Stimulated activated CD4-positive, alpha-beta T cell treated with anti-CD3 and anti-CD28 coated beads, Interleukin-1b, Interleukin-23, amount 100 ng/mL, for 4 hours (primary cell): ENCODE measurements at regions not wholly inside any gene's neighbourhood (a gene's known extent, or its start where the extent isn't known, plus 50 kb on each side); places are given as distances from the start of the nearest gene placed in this dataset.

Source experiments
- DNase-seq, 2 donors: peaks; one replicate each; pipeline ENCODE4 v3.0.0-alpha.2; 2020; ENCODE audit warnings: low read depth in 2 of 2

DNA sequence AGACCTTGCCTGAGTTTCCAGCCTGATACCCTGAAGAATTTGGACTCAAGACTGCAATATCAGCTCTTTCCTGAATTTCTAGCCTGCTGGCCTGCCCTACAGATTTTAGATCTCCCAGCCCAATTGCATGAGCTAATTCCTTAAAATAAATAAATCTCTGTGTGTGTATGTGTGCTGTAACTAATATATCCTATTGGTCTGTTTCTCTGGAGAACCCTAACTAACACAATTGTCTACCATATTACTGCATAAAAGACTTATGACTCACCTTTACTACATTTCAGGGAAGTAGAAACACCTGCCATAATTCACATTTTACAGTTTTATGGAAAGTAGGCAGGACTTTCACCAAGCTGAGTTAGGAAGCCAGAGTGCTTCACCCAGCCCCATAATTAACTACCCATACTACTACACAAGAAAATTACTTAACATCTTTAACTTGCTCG is 90.7 kb upstream of the BEND6 start:
- DNase-seq = no peak

DNA sequence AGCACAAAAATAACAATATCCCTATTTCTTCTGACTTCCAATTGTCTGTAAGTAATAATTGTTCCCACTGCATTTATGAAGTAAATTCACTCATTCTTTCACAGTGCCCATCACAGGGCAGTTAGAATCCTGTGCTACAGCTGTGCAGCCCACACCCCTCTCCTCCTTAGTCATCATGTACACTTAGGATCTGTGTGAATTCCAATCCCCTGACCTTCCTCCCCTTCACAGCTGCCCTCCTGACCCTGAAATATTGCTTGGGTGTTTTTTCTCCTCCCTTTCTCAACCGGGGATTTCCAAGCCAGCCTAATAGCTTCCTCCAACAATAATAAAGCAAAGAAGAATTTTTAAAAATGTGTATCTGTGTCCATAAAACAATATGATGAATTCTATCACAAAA is 91.5 kb upstream of the BEND6 start:
- DNase-seq = no peak

DNA sequence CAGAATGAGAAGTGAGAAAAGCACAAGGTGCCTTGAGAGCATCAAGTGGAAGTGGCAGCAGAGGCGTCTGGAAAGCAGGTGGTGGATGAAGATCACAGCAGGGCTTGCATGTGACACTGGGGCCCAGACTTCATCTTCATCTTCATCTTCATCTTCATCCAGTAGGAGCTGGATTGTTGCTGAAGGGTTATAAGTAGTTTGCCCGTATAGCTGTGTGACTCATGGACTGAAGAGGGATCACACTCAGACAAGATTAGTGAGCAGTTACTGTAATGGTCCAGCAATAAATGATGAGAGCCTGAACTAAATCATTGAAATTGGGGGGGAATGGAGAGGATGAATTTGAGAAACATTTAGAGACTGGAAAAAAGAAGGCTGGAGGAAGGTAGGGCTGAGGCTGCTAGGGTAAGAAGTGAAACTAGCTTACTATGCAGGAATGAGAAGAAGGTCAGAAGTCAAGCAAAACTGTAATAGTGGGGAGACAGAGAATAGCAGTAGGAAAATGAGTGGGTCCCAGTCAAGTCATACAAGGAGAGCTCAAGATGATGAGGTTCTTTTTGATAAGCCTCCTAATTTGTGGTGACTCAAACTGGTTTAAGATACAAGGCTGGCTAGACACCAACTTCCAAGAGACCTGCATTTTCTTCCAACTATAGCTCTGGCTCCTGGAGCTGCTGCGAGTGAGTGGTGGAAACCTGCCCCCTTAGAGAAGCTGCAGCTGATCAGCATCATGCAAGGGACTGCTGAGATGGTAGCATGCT is 92.3 kb upstream of the BEND6 start:
- no peak for DNase-seq

DNA sequence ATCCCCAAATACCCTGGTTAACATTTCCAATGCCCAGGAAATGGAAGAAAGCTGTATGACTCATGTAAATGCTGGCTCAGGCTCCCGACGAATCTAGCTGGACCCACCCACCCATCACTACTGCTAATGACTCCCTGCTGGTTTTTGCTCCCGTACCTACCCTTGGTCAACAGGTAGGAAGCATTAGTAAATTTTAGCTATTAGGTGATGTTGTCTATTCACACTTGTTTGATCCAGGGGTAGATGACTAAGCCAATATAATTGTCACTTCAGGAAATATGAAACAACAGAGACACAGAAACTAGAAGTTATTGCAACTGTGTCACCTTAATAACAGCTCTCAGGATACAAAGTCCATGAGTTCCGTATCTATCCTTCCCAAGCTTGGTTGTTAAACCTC is 94.4 kb upstream of the BEND6 start:
- no peak for DNase-seq

DNA sequence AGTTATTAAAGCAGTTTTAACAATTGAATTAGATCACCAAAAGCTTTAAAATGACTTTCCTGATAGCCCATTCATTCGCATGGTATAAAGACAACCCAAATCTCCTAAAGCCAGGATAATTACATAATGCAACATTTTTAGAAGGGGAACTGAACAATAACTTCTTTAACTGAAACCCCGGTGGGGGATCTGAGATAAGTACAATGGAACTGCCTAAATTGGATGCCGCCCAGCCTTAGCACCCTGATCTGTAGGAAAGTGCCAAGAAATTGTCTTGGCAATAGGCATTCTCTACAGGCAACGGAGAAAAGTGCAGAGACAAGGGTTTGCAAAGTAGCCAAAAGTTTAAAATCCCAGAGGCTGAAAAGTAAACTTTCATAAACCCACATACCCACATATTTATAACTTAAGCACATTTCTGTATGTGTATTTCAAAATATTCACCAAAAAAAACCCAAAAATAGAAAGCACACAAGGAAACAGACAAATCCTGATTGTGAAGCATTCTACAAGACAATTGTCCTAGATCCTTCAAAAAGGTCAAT is 98.8 kb upstream of the BEND6 start:
- DNase-seq = no peak

DNA sequence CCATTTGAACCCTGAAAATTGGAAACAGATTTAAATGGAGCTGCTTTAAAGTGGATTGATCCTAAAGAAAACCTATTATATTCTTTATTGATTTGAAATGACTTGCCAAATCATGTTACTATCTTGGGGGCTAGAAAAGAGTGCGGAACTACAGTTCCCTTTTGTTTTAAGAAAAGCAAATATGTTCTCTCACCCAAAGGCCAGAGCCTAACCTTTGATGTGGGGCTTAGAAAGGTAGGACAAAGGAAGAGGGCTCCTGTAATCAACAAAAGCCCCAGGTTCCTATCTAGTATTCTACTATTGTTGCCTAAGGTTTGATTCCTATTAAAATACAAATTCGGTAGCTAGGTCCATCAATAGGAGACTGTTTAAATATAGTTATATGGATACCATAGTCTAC is 100.8 kb upstream of the BEND6 start:
- DNase-seq = no peak

DNA sequence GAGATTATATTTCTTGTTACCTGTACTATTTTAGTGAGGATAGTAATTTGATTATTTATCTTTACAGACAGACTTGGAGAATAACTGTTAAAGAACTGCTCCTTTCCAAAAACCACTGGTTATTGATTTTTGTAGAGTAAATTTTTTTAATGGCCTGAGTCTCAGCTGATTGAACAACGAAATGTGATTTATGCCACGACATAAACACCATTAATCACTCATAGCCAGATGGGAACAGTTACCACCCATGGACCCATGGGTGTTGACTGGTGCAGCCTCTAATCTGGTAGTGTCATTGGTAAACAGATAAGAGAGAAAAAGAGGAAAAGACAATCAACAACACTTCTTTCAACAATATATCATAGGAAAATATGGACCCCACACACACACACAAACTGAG is 101.4 kb upstream of the BEND6 start:
- no peak for DNase-seq

DNA sequence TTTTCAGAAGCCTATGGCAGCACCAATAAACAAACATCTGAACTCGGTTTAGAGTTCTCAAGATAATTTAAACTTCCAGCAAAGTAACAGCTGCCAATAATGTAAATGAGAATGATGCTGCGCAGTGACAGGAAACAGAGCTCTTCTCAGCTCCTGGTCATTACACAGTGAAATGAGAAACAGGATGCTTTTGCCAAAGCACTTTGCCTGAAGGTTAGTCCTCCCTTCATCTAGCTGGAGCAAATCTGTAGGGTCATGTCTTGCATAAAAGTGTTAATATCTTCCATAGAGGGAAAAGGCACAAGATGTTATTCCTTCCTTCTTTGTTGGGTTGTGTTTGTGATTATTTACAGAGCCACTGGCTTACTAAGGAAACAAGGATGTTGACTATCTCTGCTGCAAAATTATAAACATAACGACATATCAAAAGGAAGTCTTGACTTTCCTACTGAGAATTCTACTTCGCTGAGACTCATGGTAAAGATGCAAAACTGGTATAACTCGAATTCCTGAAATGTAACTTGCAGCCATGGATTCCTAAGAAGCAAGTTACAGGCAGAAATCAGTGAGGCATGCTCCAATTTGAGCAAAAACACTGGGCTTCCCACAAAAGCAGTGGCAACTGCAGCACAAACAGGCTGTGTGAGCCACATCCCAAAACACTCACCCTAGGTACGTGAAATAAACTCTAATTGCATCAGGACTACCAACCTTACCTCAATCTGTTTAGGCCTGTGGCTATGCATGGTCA is 102.5 kb upstream of the BEND6 start:
- no peak for DNase-seq

DNA sequence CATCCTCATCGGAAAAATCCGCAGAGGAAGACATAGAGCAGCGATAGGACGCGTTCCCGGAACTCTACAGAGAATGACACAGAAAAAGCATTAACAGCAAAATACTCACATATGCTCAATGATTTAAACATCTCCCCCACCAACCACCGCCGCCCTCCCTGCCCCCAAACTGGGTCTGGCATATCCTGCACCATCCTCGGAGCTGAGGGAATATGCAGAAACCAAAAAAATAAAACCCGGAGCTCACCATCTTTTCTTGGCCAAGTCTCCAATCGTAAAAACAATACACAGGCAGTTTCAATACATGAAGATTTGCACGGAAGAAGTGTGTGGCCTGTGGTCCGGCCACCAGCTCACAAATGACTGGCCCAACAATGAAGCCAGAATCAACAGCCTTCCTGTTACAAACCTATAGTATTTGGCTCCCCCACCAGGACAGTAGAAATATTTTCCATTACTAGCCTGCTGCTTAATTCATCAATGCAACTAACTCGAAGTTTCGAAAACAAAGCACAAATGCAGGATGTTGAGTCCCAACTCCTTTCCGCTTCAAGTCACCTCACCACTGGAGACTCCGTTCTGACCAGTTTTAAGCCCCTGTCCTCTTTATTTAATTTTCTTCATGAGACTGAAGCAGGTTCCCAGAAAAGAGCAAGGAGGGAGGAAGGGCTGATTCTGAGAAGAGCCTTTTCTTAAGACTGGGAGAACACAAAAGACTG is 103.2 kb upstream of the BEND6 start:
- DNase-seq = no peak

DNA sequence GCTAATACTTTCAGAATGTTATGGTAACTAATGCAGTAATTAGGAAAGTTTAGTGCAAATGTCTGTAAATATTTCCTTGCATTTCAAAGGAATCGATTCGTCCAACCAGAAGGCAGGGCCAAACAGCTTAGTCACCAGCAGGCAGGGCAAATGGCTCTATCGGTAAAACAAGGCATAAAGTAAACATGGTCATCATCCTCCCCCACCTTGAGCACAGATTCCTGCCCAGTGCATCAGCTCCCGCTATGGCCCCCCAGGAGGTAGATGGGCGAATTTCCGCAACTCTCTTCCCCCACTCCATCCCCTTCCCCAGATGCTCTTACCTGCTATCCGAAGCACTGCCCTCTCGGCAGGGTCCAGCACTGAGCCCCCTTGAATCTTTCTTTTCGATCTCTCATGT is 103.8 kb upstream of the BEND6 start:
- DNase-seq = no peak

DNA sequence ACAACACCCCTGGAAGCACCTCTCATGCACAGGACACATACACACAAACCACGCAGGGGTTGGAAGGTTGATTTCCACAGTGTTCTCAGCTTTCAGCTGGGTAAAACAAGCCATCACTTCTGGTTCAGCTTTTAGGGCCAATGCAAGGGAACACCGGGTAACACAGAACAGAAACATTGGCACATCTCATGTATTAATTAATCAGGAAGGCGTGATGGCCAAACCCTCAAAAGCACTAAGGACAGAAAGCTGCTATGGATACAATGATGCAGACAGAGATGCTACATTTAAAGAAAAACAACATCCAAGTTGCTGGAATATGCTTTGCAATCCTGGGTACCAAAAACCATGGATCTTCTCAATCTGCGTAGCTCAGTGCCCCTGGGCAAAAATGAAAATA is 104.3 kb upstream of the BEND6 start:
- DNase-seq = no peak

DNA sequence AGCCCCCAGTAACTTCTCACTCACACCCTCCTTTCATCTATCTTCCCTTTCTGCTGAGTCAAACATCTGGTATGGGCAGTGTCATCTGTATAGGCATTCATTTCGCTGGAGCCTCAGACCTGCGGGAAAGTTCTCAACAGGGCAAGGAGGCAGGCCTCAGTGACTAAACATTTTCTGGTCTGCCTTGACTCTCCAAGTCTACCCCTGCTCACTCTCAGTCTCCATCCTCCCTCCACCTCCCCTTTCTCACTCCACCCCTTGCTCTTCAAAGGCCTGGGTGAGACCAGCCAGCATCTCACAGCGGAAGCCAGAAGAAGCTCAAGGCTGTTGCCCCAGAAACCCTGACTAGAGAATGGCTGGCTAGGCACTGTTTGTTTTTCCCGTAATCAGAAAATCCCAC is 105.0 kb upstream of the BEND6 start:
- no peak for DNase-seq

DNA sequence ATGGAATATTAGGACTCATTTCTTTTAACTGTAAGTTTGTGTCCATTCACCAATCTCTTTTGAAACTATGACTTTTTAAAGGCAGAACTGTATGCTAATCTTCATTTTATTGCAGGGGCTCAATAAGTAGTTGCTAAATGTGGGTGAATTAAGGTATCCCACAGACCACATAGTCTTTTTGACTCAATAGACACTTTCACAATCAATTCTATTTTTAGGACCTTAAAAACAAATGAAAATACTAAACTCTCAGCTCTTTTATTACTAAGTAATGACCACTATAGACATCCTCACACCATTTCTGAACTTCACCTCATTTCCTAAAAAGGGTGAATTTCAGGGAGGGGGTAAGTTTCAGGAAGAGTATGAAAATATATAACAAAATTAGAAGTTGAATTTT is 106.8 kb upstream of the BEND6 start:
- DNase-seq = no peak

DNA sequence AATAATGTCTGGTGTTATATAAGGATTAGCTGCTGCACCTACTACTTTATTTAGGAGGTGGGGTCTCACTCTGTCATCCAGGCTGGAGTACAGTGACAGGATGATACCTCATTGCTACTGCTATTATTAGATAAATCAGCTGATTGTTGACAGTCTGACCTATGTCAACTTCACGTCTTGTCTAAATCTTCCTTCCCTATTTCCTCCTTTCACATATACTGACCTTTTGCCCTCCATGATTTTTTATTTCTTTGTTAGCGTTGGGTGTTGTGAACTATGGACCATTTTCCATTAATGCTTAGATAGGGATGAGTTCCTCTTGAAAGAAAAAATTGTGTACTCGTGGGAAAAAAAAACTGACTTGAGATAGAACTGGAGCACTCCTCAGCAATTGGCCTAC is 109.9 kb upstream of the BEND6 start:
- DNase-seq = no peak

DNA sequence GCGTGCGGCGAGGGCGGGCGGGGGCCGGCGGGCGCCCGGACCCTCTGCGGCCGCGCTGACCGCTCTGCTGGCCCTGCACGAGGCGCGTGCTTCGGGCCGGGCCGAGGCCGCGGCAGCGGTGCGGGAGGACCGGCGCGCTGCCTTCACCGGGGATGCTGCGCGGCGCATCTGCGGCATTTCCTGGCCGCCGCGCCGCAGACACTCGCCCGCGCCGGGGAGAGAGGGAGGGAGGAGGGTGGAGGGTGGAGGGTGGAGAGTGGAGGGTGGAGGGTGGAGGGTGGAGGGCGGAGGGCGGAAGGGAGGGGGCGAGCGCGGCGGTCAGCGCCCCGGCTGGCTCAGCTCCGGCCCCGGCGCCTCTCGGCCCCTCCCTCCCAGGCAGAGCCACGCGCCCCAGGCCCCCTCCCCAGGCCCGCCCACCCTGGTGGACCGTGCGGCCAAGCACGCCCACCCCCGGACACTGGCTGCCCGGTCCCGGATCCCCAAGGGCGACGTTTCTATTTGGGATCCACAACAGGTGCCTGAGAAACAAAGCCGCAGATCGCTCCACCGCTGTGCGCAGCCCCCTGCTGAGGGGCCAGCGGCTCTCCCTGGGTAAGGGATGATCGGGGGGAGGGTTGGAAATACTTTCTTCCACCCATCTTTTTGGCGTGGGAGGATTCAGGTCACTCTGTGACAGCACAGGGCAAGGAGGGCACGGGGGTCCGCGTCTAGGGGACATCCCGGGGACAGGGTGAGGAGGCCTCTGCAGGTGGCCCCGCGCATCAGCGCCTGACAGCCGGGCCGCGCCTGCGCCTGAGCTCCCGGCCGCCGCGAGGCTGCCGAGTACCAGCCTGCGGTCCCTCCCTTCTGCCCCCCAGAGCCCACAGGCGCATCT is 111.2 kb upstream of the BEND6 start:
- peak; percentile 8 to 53 for DNase-seq

DNA sequence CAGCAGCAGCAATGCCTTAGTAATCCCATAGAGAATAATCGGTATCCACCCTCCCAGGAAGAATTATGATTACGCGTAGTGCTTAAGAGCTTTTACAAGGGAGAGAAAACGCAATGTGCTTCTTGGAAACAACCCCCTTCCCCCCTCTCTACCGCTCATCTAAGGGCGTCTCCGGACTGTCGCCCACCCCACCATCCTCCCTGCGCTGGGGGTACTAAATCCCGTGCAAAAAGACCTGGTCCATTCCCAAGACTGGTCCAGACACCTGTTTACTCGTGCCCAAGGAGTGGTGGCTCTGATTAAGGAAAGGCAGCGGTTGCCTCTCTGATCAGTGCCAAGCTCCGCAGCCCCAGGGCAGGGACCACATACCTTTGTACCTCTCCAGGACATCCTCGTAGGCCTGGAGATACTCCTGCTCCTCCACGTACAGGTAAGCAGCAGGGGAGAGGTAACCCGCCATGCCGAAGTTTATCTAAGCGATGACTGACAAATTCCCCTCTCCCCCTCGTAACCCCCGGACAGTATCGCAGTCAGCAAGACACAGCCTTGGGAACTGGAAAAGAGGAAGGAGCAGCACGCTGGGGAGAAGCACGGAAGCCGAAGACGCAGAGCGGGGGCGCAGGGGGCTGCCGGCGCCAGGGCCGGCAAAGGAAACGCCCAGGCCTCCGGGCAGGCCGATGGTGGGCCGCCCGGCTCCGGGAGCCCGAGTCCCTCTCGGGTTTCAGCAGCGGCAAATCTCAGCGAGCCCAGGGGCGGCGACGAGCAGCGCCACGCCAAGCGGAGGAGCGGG is 112.0 kb upstream of the BEND6 start:
- peak in 1 of 2 donors; percentile 1 for DNase-seq

DNA sequence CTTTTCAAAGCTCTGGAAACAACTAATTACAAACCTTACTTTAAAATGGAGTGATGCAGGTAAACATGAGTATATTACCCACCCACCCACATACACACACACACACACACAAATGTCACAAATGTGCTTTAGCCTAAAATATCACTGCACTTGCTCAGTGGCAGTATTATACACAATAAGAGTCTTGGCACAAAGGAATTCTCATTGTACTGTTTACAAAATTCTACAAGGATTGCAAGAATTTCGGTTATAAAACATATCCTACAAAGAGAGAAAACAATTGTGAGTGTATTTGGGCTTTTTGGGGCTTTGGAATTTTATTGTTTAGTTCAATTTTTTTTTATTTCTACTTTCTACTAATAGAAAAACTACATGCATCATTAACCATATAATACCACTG is 113.2 kb upstream of the BEND6 start:
- DNase-seq = no peak

DNA sequence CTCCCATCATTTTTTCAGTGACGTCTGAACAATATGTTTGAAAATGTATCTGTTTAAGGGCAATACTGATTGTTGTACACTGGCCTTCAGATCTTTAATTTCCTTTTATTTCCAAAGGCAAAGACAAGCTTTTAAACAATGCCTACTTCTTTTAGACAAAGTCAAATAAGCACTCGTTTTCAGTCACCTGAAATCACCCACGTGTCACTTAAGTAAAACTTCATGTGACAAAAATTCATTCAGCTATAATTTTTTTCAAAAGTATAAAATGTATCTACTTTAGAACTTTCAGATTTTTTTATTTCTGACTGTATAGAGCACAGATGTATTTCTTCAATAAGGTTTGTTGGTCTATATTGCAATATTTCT is 113.5 kb upstream of the BEND6 start:
- no peak for DNase-seq

DNA sequence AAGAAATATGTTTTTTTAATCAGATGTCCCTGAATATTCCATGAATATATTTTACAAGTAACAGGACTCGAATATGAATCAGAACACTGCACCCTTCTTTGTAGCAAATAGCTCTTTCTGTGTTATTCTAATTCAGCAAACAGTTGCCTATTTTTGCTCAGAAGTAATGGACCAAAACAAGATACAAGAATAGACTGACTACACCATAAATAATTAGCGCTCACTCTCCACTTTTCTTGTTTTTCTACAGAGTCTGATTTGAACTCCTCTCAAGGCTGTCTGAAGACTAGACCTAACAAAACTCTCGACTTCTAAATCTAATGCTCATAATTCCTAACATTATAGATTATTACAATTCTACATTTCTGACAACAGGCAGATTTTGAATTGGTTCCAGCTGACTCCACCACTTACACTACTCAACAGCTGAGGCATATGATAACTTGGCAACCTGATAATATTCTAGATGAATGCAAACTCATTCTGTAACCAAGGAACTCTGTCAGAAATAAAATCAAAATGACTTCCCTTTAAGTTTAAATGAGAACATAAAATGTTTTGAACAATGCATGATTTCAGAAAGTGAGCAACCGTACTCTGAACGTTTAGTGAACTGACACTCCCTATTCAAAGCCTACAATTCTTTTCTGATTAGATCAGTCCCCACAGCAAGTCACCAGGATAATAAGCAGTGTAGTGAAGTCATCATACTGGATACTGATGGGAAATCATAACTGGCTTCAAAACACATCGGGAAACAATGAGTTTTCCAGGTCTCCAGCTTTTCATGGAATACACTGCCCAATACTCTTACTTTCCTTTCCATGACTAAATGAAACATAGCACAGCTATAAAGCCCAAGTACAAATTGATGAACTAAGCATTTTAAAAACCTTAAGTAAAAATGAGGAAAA is 114.2 kb upstream of the BEND6 start:
- DNase-seq = no peak
